ENCODE measurements at regions not wholly inside any gene's neighbourhood (a gene's known extent, or its start where the extent isn't known, plus 50 kb on each side); places are given as distances from the start of the nearest gene placed in this dataset.

- H2AK5ac ChIP-seq (ENCODE audit: insufficient read length, low read length), result no peak overlapping the region
- no peaks in the 10 kb centered on the region for H3K9me3 ChIP-seq (ENCODE audit: control insufficient read depth, low read depth, low read length)
- H2BK5ac ChIP-seq (ENCODE audit: insufficient read length, low read length), result no peak overlapping the region
- no peak overlapping the region for H2AFZ ChIP-seq (ENCODE audit: low read length)
- H3K27me3 ChIP-seq (ENCODE audit: insufficient read depth, low read length), result no peaks in the 10 kb centered on the region
- Mint-ChIP-seq H3K4me1 (peaks cover 12 to 14% of the 10 kb centered on the region in 2 experiments), H3K9me3 (no peaks in the 10 kb centered on the region), H3K4me3 (peak overlapping the region in 1 of 2 experiments; percentile 31; a peak in 1 of 5 replicates), H3K27ac (peak overlapping the region in 1 of 3 experiments; percentile 54; a peak in 1 of 7 replicates), H3K36me3 (ENCODE audit: insufficient read depth in 1 of 3, low read depth in 3 of 3) (no peaks in the 10 kb centered on the region), H3K27me3 (ENCODE audit: low read depth) (peaks cover 5% of the 10 kb centered on the region)
- H3K23ac ChIP-seq (ENCODE audit: insufficient read length, low read depth, low read length), result no peak overlapping the region
- H3K56ac ChIP-seq (ENCODE audit: insufficient read length, low read depth, low read length), result no peak overlapping the region
- WGBS (ENCODE audit: extremely low coverage, insufficient read length, low lambda C conversion rate), result no CpG with 5 or more reads among the region's 9 CpGs
- no peaks in the 10 kb centered on the region for H4K20me1 ChIP-seq (ENCODE audit: control insufficient read depth, insufficient read depth, insufficient read length)
- H2BK20ac ChIP-seq (ENCODE audit: low read depth, low read length, poor library complexity, severe bottlenecking), result no peak overlapping the region
- H3K4me2 ChIP-seq (ENCODE audit: insufficient read depth, insufficient read length, low read length), result no peak overlapping the region
- no peaks in the 10 kb centered on the region for H3K79me2 ChIP-seq (ENCODE audit: insufficient read depth, low read length)
- no peak overlapping the region for H2BK15ac ChIP-seq (ENCODE audit: low read depth, low read length)
- H3K4me1 ChIP-seq (ENCODE audit: insufficient read depth, low read length), result no peaks in the 10 kb centered on the region
- H4K8ac ChIP-seq (replicated peaks; ENCODE audit: insufficient read length, low read depth, low read length), result no peak overlapping the region
- no peak overlapping the region for H4K5ac ChIP-seq (ENCODE audit: insufficient read length, low read depth, low read length)
- no peak overlapping the region for H3K18ac ChIP-seq (ENCODE audit: insufficient read length, low read depth, low read length)
- no peak overlapping the region for H2BK12ac ChIP-seq (ENCODE audit: insufficient read length, low read depth, low read length)
- no peak overlapping the region for H3K4ac ChIP-seq (ENCODE audit: low read depth, low read length)
- H3K27ac ChIP-seq (ENCODE audit: insufficient read length, low read depth, low read length), result no peak overlapping the region
- H2BK120ac ChIP-seq (ENCODE audit: low read depth, low read length, poor library complexity, severe bottlenecking), result no peak overlapping the region
- no peak overlapping the region for H3K9ac ChIP-seq (ENCODE audit: extremely low read depth, insufficient read length, low read length)
- no peaks in the 10 kb centered on the region for H3K79me1 ChIP-seq (ENCODE audit: insufficient read depth, low read depth, low read length, poor library complexity, severe bottlenecking)
- H3K23me2 ChIP-seq (ENCODE audit: insufficient read length, low read depth, low read length, poor library complexity, severe bottlenecking), result no peaks in the 10 kb centered on the region
- DNase-seq, result no peak
- no peak overlapping the region for H4K91ac ChIP-seq (ENCODE audit: insufficient read length, low read depth, low read length)
- TF ChIP-seq CTCF (conservative IDR thresholded peaks at IDR 0.05), result no peak
- no peak overlapping the region for H3K14ac ChIP-seq (ENCODE audit: insufficient read depth, low read length)
- H3T11ph ChIP-seq (ENCODE audit: low read length), result no peak overlapping the region
These were observed 224.4 kb downstream of the USP6NL start for GRCh38 chr10:11387044-11387443.

Measured in H9 (cell line).